B cell (primary cell): ENCODE measurements at regions not wholly inside any gene's neighbourhood (a gene's known extent, or its start where the extent isn't known, plus 50 kb on each side); places are given as distances from the start of the nearest gene placed in this dataset.

ENCODE experiments used
- ATAC-seq: fragments of 200-7000 bp; cut with Tn5 transposase; one replicate; pipeline ENCODE4 v1.10.0; 2021; ENCODE audit warnings: low read depth, mild to moderate bottlenecking, moderate number of reproducible peaks, moderate library complexity
- CTCF ChIA-PET: fragments of 350-600 bp; sonication (Branson Sonifier 250); formaldehyde crosslinking; loops from one replicate; lab custom pipeline; 2021; ENCODE audit warnings: antibody characterized with exemption, inconsistent platforms; lab: Charles Lee
- POLR2A ChIA-PET: fragments of 350-600 bp; sonication (Branson Sonifier 250); formaldehyde crosslinking; loops from one replicate; lab custom pipeline; 2021; ENCODE audit warnings: antibody characterized with exemption; lab: Charles Lee
- DNase-seq: peaks from one replicate; pipeline ENCODE4 v3.0.0; 2013
- H2AFZ ChIP-seq: 2 replicates; pipeline ENCODE4 v1.6.1; 2012; ENCODE audit warnings: mild to moderate bottlenecking, low read depth, low read length; ENCODE audit not compliant: insufficient read depth, poor library complexity, severe bottlenecking
- H3K27ac ChIP-seq, 2 donors: 1 replicate in 1 of 2; 2 replicates in 1 of 2; pipeline ENCODE4 v1.5.1; 2012 to 2013; ENCODE audit warnings: low read length in 2 of 2, mild to moderate bottlenecking in 2 of 2, moderate library complexity in 1 of 2
- H3K27me3 ChIP-seq, 4 experiments: fragments of 200-600 bp in 1 of 4; sonication (generic) in 1 of 4; replicated peaks in 1 of 4; 1 replicate in 2 of 4; 2 replicates in 2 of 4; pipeline versions ENCODE4 v1.6.1 to v1.7.0; 2013 to 2016; ENCODE audit warnings: low read length in 3 of 4, mild to moderate bottlenecking in 2 of 4, mixed read lengths in 1 of 4, moderate library complexity in 1 of 4; ENCODE audit not compliant: insufficient read depth in 4 of 4, control insufficient read depth in 3 of 4; ENCODE audit errors: control extremely low read depth in 1 of 4
- H3K36me3 ChIP-seq, 2 experiments: replicated peaks in 1 of 2; 1 replicate in 1 of 2; 2 replicates in 1 of 2; pipeline versions ENCODE4 v1.6.1 to v1.7.1; 2013; ENCODE audit warnings: low read length in 1 of 2; ENCODE audit not compliant: insufficient read depth in 2 of 2, control insufficient read depth in 1 of 2; ENCODE audit errors: control extremely low read depth in 1 of 2, extremely low read depth in 1 of 2
- H3K4me1 ChIP-seq, 2 donors: fragments of 200-600 bp in 1 of 2; sonication (generic) in 1 of 2; 1 replicate in 1 of 2; 2 replicates in 1 of 2; pipeline versions ENCODE4 v1.5.1 to v1.6.1; 2013 to 2017; ENCODE audit warnings: low read length in 2 of 2; ENCODE audit not compliant: control insufficient read depth in 2 of 2, insufficient read depth in 2 of 2
- H3K4me2 ChIP-seq: replicated peaks from 2 replicates; pipeline ENCODE3; 2012; ENCODE audit warnings: mild to moderate bottlenecking, low read depth, low read length; ENCODE audit not compliant: poor library complexity, severe bottlenecking
- H3K4me3 ChIP-seq, 5 experiments: fragments of 200-600 bp in 1 of 5; sonication (generic) in 1 of 5; 1 replicate in 3 of 5; 2 replicates in 2 of 5; pipeline versions ENCODE4 v1.5.1 to v1.7.0; 2011 to 2016; ENCODE audit warnings: low read length in 4 of 5, mild to moderate bottlenecking in 4 of 5, low read depth in 2 of 5, control low read depth in 1 of 5, moderate library complexity in 1 of 5; ENCODE audit not compliant: insufficient read depth in 1 of 5; ENCODE audit errors: control extremely low read depth in 1 of 5, extremely low read depth in 1 of 5
- H3K79me2 ChIP-seq: fragments of 200-600 bp; sonication (generic); one replicate; pipeline ENCODE4 v1.6.0; 2016; ENCODE audit warnings: low read length; ENCODE audit not compliant: control insufficient read depth, insufficient read depth
- H3K9ac ChIP-seq: fragments of 200-600 bp; sonication (generic); 2 replicates; pipeline ENCODE4 v1.6.1; 2017; ENCODE audit warnings: mild to moderate bottlenecking, low read length, moderate library complexity
- H3K9me3 ChIP-seq, 3 donors: one replicate each; pipeline versions ENCODE4 v1.6.1 to v1.7.1; 2013; ENCODE audit warnings: low read length in 2 of 3; ENCODE audit not compliant: control insufficient read depth in 2 of 3, insufficient read depth in 1 of 3; ENCODE audit errors: control extremely low read depth in 1 of 3
- H4K20me1 ChIP-seq: 2 replicates; pipeline ENCODE4 v1.6.0; 2012; ENCODE audit warnings: mild to moderate bottlenecking, low read length; ENCODE audit not compliant: insufficient read depth, control insufficient read depth, poor library complexity, severe bottlenecking
- H3K27ac Mint-ChIP-seq: one replicate; pipeline ENCODE4 v1.8.0; 2021; ENCODE audit warnings: mixed read lengths
- H3K27me3 Mint-ChIP-seq: one replicate; pipeline ENCODE4 v1.8.0; 2021; ENCODE audit warnings: mixed read lengths
- H3K4me1 Mint-ChIP-seq: one replicate; pipeline ENCODE4 v1.8.0; 2021; ENCODE audit warnings: mixed read lengths
- H3K4me3 Mint-ChIP-seq: one replicate; pipeline ENCODE4 v1.8.0; 2021; ENCODE audit warnings: mixed read lengths
- H3K9me3 Mint-ChIP-seq: one replicate; pipeline ENCODE4 v1.8.0; 2022; ENCODE audit warnings: mixed read lengths; ENCODE audit not compliant: insufficient read depth
- EZH2 ChIP-seq: IDR thresholded peaks from 2 replicates; pipeline ENCODE4 v1.6.1; 2012; ENCODE audit warnings: borderline replicate concordance, low read depth, mild to moderate bottlenecking, moderate library complexity, low read length; ENCODE audit not compliant: insufficient read depth, poor library complexity, severe bottlenecking
- WGBS: methylation state at CpG from one replicate; pipeline ENCODE4 v1.1.5; 2013; ENCODE audit warnings: missing lambda C conversion rate; ENCODE audit not compliant: insufficient coverage; 5-methylcytosine and 5-hydroxymethylcytosine counted together
- intact Hi-C: fragments of 100-400 bp; cut with micrococcal nuclease; formaldehyde crosslinking; loops from one replicate; pipeline ENCODE4 v1.10.0; 2022
- TF ChIP-seq, protein P1 (sequence below): fragments of 200-600 bp; IDR thresholded peaks from one replicate; pipeline ENCODE4 v1.8.0; 2022; ENCODE audit warnings: antibody characterized with exemption, mild to moderate bottlenecking

DNA sequence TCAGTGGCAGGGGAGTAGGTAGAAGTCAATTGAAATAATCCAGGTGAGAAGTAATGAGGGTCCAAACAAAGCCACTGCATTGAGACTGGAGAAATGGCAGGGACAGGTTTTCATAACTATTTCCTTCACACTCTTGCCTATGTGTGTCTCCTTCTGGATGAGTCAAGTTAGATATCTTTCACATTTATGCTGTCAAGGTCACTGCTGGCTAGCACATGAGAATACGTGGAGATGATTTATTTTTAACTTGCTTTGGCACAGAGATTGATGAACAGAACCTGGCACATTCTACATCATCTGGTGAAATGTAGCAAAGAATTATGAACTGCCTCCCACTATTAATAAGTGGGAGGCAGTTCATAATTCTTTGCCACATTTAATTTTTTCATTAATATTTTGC is 66.7 kb upstream of the BOD1L1 start:
- ChIA-PET CTCF (no interaction called here), POLR2A (no interaction called here)
- H3K9ac ChIP-seq: no peak overlapping the region
- intact Hi-C loops: no loop called here
- no peak overlapping the region for H3K27ac Mint-ChIP-seq
- no peaks in the 10 kb centered on the region for H3K27me3 ChIP-seq
- H3K27ac ChIP-seq: no peak overlapping the region
- H3K36me3 ChIP-seq: no peaks in the 10 kb centered on the region
- DNase-seq: no peak
- TF ChIP-seq EZH2: no peak
- TF ChIP-seq, protein P1, sequence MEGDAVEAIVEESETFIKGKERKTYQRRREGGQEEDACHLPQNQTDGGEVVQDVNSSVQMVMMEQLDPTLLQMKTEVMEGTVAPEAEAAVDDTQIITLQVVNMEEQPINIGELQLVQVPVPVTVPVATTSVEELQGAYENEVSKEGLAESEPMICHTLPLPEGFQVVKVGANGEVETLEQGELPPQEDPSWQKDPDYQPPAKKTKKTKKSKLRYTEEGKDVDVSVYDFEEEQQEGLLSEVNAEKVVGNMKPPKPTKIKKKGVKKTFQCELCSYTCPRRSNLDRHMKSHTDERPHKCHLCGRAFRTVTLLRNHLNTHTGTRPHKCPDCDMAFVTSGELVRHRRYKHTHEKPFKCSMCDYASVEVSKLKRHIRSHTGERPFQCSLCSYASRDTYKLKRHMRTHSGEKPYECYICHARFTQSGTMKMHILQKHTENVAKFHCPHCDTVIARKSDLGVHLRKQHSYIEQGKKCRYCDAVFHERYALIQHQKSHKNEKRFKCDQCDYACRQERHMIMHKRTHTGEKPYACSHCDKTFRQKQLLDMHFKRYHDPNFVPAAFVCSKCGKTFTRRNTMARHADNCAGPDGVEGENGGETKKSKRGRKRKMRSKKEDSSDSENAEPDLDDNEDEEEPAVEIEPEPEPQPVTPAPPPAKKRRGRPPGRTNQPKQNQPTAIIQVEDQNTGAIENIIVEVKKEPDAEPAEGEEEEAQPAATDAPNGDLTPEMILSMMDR: no peak
- peaks cover 6% of the 10 kb centered on the region for H3K9me3 Mint-ChIP-seq
- no peak for ATAC-seq
- H3K4me1 Mint-ChIP-seq: no peaks in the 10 kb centered on the region
- H3K4me3 Mint-ChIP-seq: no peak overlapping the region
- no CpG with 5 or more reads among the region's 1 CpG for WGBS
- H3K9me3 ChIP-seq: peaks cover 0 to 5% (median 0%) of the 10 kb centered on the region in 3 donors
- H3K79me2 ChIP-seq: no peaks in the 10 kb centered on the region
- no peaks in the 10 kb centered on the region for H4K20me1 ChIP-seq
- H3K4me1 ChIP-seq: no peaks in the 10 kb centered on the region
- no peak overlapping the region for H3K4me2 ChIP-seq
- H3K27me3 Mint-ChIP-seq: peaks cover 22% of the 10 kb centered on the region
- no peak overlapping the region for H2AFZ ChIP-seq
- H3K4me3 ChIP-seq: no peak overlapping the region

DNA sequence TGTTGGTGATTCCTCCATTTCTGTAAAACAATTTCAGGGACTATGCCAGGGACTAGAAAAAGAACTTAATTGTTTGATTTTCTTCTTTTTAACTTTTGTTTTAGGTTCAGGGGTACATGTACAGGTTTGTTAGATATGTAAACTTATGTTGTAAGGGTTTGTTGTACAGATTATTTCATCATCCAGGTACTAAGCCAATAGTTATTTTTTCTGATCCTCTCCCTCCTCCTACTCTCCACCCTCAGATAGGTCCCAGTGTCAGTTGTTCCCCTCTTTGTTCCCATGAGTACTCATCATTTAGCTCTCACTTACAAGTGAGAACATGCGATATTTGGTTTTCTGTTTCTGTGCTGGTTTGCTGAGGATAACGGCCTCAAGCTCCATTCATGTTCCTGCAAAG is 70.8 kb upstream of the BOD1L1 start:
- Histone ChIP-seq H4K20me1 (no peaks in the 10 kb centered on the region), H3K4me2 (no peak overlapping the region), H3K4me3 (no peak overlapping the region), H3K4me1 (no peaks in the 10 kb centered on the region), H3K9me3 (no peaks in the 10 kb centered on the region), H3K36me3 (no peaks in the 10 kb centered on the region), H3K27ac (no peak overlapping the region), H3K79me2 (no peaks in the 10 kb centered on the region), H3K9ac (no peak overlapping the region), H3K27me3 (no peaks in the 10 kb centered on the region), H2AFZ (no peak overlapping the region)
- DNase-seq: no peak
- intact Hi-C loops: no loop called here
- Mint-ChIP-seq H3K27ac (no peak overlapping the region), H3K4me3 (no peak overlapping the region), H3K27me3 (peaks cover 20% of the 10 kb centered on the region), H3K4me1 (no peaks in the 10 kb centered on the region), H3K9me3 (no peaks in the 10 kb centered on the region)
- POLR2A ChIA-PET: no interaction called here
- TF ChIP-seq EZH2: no peak
- TF ChIP-seq, protein P1: no peak
- CTCF ChIA-PET: no interaction called here
- no CpG with 5 or more reads among the region's 2 CpGs for WGBS
- ATAC-seq: no peak
